OCI-LY1 (cell line): ENCODE measurements at regions not wholly inside any gene's neighbourhood (a gene's known extent, or its start where the extent isn't known, plus 50 kb on each side); places are given as distances from the start of the nearest gene placed in this dataset.

Source experiments
- CTCF ChIP-seq: fragments of 200-600 bp; sonication (generic), shearing (Covaris generic); IDR thresholded peaks from 2 replicates; pipeline ENCODE4 v1.5.1; 2017; ENCODE audit warnings: mild to moderate bottlenecking, antibody characterized with exemption, low read length, moderate library complexity, mixed read lengths
- EZH2 ChIP-seq: fragments of 200-600 bp; sonication (generic), shearing (Covaris generic); IDR thresholded peaks from 2 replicates; pipeline ENCODE4 v1.8.0; 2017; ENCODE audit warnings: borderline replicate concordance, mixed run types, mild to moderate bottlenecking, antibody characterized with exemption, low read length, moderate library complexity, mixed read lengths

- TF ChIP-seq CTCF (no peak), EZH2 (no peak)
Observed at GRCh38 chr3:78098367-78098766, 1058.5 kb downstream of the ROBO2 start.
